NCI-H526 treated with DMSO at 0.1 percent for 48 hours (cell line): ENCODE measurements at regions not wholly inside any gene's neighbourhood (a gene's known extent, or its start where the extent isn't known, plus 50 kb on each side); places are given as distances from the start of the nearest gene placed in this dataset.
A peak's percentile ranks its signal among the peaks of the same experiment; 100 is the strongest.
"Not testable (repeated sequence)": the region's sequence is repeated elsewhere in the genome, so short reads cannot be mapped to it uniquely, and the experiment has no call there.

Source experiments
- DNase-seq: peaks from one replicate; lab custom pipeline; 2025; lab: John Stamatoyannopoulos, UW

DNA sequence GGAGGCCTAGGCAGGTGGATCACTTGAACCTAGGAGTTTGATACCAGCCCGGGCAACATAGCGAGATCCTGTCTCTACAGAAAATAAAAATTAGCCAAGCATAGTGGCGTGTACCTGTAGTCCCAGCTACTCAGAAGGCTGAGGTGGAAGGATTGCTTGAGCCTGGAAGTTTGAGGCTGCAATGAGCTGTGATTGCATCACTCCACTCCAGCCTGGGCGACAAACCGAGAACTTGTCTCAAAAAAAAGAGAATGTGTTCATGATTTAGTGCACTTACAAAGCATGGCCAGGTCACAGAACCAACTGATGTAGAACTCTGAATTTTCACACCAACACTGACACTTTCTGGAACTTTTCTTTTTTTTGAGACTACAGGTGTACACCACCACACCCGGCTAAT lies 182.7 kb downstream of the ZFP64 start:
- DNase-seq = no peak

GRCh38 chr20:52004715-52005114 lies 186.9 kb downstream of the ZFP64 start:
- no peak for DNase-seq

DNA sequence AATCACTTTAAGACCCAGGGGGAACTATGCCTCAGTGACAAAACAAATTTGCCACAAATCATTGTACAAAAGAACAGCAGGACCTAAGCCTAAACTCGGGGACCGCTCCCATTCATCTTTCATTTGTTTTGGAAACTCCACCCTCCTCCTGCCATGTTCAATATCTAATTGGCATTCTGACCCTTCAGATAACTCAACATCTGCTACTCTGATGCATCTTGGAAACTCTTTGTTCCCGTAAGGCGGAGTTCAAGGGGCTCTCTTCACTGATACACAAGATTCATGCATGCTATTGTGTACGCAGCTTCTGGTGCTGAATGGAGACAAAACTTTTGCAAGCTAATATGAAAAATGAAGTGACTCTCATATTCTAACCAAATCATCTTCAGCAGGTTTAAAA lies 187.6 kb downstream of the ZFP64 start:
- no peak for DNase-seq

DNA sequence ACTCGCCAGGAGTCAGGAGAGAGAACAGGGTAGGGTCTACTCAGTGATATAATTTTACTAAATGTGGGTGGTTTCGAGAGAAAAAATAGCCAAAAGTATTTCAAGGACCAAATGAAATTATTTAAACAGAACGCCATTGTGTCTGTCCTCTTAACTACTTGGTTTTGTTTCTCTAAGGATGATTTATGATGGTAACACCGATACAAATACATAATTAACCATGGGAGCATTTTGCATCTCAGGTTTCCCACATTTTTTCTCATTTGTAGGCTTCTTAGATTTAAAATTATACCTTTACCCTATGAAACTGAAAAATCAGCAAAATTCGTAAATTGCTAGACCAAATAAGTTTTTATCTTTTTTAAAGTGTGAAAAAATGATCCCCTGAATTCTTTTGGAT lies 188.2 kb downstream of the ZFP64 start:
- no peak for DNase-seq

- no peak for DNase-seq
These were observed 189.4 kb downstream of the ZFP64 start for GRCh38 chr20:52001999-52002666.

- not testable (repeated sequence) for DNase-seq
These were observed 194.2 kb downstream of the ZFP64 start for GRCh38 chr20:51997281-51997936.

- DNase-seq = no peak
These were observed 193.2 kb upstream of the SALL4 start for GRCh38 chr20:51995551-51995951.

DNA sequence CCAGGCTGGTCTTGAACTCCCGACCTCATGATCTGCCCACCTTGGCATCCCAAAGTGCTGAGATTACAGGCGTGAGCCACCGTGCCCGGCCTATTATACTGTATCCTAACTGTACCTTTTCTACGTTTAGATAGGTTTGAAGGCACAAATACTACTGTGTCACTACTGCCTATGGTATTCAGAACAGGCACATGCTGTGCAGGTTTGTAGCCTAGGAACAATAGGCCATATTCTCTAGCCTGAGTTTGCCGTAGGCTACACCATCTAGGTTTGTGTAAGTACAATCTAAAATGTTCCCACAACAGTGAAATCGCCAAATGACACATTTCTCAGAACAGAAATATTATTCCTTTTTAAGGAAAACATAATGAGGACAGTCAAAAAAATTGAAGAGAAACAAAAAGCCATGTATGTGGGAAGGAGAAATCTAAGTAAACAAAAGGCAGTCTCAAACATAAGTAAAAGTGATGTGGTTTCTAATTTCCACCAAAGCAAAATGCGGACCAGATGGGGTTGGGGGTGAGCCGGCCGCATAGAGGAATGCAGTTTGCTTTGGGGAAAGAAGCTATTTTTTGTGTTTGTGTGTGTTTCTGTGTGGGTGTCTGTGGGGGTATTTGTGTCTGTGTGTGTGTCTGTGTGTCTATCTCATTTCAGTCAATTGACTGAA lies 192.6 kb upstream of the SALL4 start:
- DNase-seq = no peak

DNA sequence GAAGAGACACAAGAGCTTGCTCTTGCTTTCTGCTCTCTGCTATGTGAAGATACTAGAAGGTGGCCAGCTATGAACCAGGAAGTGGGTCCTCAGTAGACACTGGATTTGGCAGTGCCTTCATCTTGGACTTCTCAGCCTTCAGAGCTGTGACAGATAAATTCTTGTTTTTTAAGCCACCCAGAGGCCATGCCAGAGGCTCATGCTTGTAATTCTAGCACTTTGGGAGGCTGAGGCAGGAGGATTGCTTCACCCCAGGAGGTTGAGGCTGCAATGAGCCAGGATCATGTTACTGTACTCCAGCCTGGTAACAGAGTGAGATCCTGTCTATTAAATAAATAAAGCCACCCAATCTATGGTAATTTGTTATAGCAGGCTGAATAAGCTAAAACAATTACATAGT lies 185.5 kb upstream of the SALL4 start:
- no peak for DNase-seq

GRCh38 chr20:51985013-51985415 lies 182.7 kb upstream of the SALL4 start:
- DNase-seq = no peak

GRCh38 chr20:51980277-51980676 lies 178.0 kb upstream of the SALL4 start:
- DNase-seq = no peak

GRCh38 chr20:51979226-51979625 lies 176.9 kb upstream of the SALL4 start:
- no peak for DNase-seq

DNA sequence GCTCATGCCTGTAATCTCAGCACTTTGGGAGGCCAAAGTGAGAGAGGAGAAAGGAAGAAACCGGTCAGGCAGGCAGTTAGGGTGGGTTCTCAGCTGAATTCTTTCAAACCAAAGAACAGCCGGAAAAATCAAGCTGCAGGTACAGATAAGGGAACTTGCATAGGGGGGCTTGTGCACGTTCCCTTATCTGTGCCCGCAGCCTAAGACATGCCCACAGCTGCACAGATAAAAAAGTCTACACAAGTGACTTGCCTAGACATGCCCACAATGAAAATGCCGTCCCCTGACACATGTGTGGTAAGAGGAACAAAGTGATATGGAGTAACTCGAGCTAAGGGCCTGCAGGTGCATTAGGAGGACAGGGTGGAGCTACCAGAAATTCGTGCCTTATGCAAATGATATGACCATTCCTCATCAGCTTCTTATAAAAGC lies 175.8 kb upstream of the SALL4 start:
- peak; percentile 88 for DNase-seq

DNA sequence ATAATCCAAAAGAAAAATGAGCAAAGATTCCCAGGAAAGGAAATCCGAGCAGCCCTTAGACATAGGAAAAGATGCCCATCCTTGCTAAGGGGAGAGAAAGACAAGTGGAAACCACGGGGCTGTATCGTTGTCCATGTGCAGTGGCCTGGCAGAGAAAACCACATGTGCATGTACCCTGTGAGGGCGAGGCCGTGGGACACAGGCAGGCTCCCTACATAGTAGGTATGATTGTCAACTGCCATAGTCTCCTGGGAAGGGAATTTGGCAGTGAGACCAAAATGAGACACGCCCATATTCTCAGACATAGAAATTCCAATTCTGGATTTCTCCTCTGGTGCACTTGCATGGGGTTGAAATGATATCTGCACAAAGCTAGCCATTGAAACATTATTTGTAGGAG lies 169.7 kb upstream of the SALL4 start:
- DNase-seq = no peak

DNA sequence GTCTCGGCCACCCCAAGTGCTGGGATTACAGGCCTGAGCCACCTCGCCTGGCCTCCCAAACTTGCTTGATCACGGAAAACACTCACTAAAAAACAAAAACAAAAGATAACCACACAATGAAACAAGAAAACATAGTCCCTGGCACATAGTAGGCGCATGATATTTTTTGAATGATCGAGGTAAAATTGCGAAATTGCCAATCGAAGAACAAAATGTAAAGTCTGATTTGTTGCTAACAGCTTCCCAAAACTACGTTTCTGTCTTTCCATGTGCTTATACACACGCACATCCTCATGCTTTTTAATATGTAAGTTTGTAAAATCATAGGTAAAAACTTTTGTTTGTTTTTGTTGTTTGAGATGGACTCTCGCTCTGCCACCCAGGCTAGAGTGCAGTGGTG lies 168.5 kb upstream of the SALL4 start:
- no peak for DNase-seq

DNA sequence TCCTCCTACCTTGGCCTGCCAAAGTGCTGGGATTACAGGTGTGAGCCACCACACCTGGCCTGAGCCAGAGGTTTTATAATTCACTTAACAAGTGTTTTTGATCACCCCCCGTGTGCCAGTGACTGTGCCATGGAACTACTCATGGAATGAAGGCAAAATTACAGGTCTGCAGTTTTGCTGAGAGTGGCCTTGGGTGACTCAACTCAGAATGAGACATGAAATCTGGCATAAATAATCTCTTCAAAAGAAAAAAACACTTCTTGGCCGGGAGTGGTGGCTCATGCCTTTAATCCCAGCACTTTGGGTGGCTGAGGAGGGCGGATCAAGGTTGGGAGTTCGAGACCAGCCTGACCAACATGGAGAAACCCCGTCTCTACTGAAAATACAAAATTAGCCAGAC lies 166.9 kb upstream of the SALL4 start:
- no peak for DNase-seq

GRCh38 chr20:51968151-51968550 lies 165.8 kb upstream of the SALL4 start:
- DNase-seq = no peak

DNA sequence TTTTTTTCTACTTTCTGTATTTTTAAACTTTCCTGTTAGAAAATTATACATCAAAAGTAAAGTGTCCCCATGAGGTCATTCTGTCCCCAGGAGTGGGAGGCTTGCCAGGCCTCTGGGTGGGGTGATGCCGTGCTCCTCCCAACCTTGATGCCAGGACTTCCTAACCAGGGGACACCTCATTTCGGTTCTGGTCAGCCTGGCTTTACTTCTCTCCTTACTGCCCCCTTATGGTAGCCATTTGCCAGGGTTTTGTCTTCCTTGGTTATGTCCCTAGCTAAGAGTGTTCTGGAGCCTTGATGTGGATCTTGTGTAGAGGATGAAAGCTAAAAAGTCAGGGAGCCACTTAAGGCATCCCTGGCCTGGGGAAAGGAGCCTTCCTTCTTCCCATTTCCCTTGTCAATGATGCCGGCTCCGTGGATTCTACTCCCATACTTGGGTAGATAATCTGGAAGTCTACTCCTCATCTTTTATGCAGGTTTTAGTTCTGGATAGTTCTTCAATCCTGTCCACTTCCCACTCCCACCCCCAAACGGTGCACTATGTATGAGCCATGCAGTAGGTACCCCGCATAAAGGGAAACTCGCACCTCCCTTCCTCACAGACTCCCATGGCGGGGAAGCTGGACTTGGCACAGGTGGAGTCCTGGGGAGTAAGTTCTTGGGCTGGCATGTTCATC lies 164.1 kb upstream of the SALL4 start:
- peak; percentile 40 for DNase-seq

DNA sequence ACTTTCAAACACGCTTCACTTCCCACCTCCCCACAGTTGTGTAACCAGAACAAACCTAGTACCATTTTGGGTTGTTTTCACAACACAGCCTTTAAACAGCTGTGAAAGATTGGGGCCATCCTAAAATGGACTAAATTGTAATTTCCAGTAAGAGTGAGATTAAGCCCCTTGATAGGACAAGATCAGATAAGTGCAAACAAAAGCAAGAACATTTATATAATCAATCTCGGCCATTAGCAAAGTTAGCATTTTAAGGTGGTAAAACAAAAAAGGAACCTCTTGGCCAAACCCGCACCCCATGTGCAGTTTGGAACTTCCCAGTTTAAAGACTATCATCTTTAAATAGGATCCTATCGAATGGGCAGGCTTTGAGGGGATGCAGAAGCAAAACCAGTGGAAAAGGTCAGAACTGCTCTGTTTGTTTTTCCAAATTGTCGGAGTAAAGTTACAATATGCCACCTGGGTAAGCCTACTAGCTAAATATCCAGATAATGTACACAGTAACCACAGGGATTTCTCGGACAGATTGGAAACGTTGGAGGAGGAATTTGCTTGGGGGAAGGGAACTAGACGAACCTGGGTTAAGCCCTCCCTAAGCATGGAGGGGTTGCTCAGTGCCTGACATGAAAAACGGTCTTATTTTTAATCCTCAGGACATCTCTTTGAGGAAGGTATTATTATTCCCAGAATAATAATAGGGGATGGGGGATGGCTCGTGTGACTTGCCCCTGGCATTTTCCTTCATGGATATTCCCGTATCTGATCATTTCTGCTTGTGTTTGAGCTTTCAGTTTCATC lies 159.8 kb upstream of the SALL4 start:
- no peak for DNase-seq

DNA sequence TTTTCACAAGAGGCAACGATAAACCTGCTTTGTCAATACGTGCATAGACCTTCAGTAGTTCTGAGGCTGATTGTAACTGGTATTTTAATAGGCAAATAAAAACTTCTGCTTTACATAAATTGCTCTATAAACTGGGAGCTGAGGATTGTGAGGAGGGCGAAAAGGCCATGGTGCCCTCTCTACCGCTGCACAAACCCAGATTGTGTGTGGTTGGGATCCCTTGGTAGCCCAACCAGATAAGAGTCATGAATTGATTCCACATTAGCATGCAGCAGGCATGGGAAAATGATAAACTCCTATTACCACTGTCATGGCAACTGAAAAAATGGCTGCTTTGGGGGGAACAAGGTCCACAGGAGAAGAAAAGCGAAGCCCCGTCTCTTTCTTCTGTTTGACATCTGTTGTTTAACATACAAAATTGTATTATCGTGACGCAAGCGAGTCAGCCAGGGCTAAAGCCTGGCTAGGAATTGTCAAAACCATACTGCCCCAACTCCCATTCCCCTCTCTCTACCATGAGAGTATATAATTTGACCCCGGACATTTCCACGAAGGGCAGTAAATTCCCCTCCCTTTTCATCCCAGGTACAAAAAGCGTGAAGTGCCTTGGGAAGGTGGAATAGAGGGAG lies 157.8 kb upstream of the SALL4 start:
- peak; percentile 99 for DNase-seq

- DNase-seq = peak; percentile 32
These were observed 156.8 kb upstream of the SALL4 start for GRCh38 chr20:51959066-51959542.
